ENCODE measurements at regions not wholly inside any gene's neighbourhood (a gene's known extent, or its start where the extent isn't known, plus 50 kb on each side); places are given as distances from the start of the nearest gene placed in this dataset.

GRCh38 chr16:51383909-51384308, 232.8 kb upstream of the SALL1 start:
- H3K4me3 ChIP-seq (replicated peaks; ENCODE audit: low read depth, low read length), result no peak overlapping the region
- DNase-seq (ENCODE audit: extremely low read depth, low read depth), result no peak
- TF ChIP-seq CTCF (IDR thresholded peaks at IDR 0.05; ENCODE audit: low read depth, low read length, missing control alignments), result no peak

GRCh38 chr16:51382940-51383339, 231.9 kb upstream of the SALL1 start:
- no peak for TF ChIP-seq CTCF (IDR thresholded peaks at IDR 0.05; ENCODE audit: low read depth, low read length, missing control alignments)
- DNase-seq (ENCODE audit: extremely low read depth, low read depth), result no peak
- no peak overlapping the region for H3K4me3 ChIP-seq (replicated peaks; ENCODE audit: low read depth, low read length)

GRCh38 chr16:51382211-51382610, 231.1 kb upstream of the SALL1 start:
- TF ChIP-seq CTCF (IDR thresholded peaks at IDR 0.05; ENCODE audit: low read depth, low read length, missing control alignments), result no peak
- H3K4me3 ChIP-seq (replicated peaks; ENCODE audit: low read depth, low read length), result no peak overlapping the region
- DNase-seq (ENCODE audit: extremely low read depth, low read depth), result no peak

- DNase-seq (ENCODE audit: extremely low read depth, low read depth), result no peak
- no peak overlapping the region for H3K4me3 ChIP-seq (replicated peaks; ENCODE audit: low read depth, low read length)
- TF ChIP-seq CTCF (IDR thresholded peaks at IDR 0.05; ENCODE audit: low read depth, low read length, missing control alignments), result peak; percentile 32
Measured at GRCh38 chr16:51376080-51376479, 225.0 kb upstream of the SALL1 start.

- H3K4me3 ChIP-seq (replicated peaks; ENCODE audit: low read depth, low read length), result no peak overlapping the region
- DNase-seq (ENCODE audit: extremely low read depth, low read depth), result no peak
- no peak for TF ChIP-seq CTCF (IDR thresholded peaks at IDR 0.05; ENCODE audit: low read depth, low read length, missing control alignments)
Measured at GRCh38 chr16:51374790-51375189, 223.7 kb upstream of the SALL1 start.

GRCh38 chr16:51374346-51374745, 223.3 kb upstream of the SALL1 start:
- TF ChIP-seq CTCF (IDR thresholded peaks at IDR 0.05; ENCODE audit: low read depth, low read length, missing control alignments), result no peak
- DNase-seq (ENCODE audit: extremely low read depth, low read depth), result peak; percentile 73
- H3K4me3 ChIP-seq (replicated peaks; ENCODE audit: low read depth, low read length), result no peak overlapping the region

- DNase-seq (ENCODE audit: extremely low read depth, low read depth), result no peak
- TF ChIP-seq CTCF (IDR thresholded peaks at IDR 0.05; ENCODE audit: low read depth, low read length, missing control alignments), result no peak
- no peak overlapping the region for H3K4me3 ChIP-seq (replicated peaks; ENCODE audit: low read depth, low read length)
Measured at GRCh38 chr16:51365715-51366114, 214.6 kb upstream of the SALL1 start.

All from HFF-Myc (cell line).